ENCODE measurements at regions not wholly inside any gene's neighbourhood (a gene's known extent, or its start where the extent isn't known, plus 50 kb on each side); places are given as distances from the start of the nearest gene placed in this dataset.

DNA sequence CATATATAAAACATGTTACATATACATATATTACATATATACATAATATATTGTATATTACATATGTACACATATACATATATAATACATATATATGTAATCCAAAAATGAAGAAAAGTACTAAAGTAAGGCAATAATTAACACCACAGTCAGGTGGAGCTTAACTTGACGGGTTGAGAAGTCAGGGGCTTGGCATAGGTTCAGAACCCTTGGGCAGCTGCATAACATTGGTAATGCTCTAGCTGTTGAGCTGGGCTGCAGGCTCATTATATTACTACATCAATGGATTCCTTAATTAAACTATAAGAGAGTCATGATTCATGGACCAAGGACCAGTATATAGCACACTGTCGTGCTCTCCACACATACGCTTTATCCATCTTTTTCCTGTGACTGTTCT is 435.2 kb upstream of the ADAMTS16 start:
- no peak overlapping the region for H3K4me3 ChIP-seq (ENCODE audit: low read depth, low read length)
- DNase-seq (ENCODE audit: extremely low spot score): no peak
- no peaks in the 10 kb centered on the region for H3K36me3 ChIP-seq (ENCODE audit: insufficient read depth)
- 81% methylated on average over 3 of the region's 3 CpGs for WGBS
- no peaks in the 10 kb centered on the region for H3K4me1 ChIP-seq (ENCODE audit: insufficient read depth)
- H3K27ac ChIP-seq (ENCODE audit: low read depth): no peak overlapping the region

DNA sequence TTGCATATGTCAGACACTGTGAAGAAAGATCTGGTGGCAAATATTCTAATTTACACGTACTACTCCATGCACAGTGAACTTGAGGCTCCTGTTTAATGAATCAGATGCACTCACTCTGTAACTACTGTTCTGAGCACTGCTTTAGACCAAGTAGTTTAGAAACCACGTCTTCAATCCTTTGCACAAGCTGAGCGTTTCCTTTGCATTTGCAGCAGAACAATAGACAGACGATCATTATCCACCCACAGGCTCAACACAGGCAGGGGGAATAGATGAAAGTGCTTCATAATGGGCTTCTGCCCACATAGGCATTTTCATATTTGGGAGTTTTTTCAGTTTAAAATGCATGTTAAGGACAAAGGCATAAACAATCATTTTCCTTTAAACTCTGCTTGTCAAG is 423.3 kb upstream of the ADAMTS16 start:
- WGBS: 38% methylated on average over 4 of the region's 4 CpGs
- H3K27ac ChIP-seq (ENCODE audit: low read depth): no peak overlapping the region
- H3K4me3 ChIP-seq (ENCODE audit: low read depth, low read length): no peak overlapping the region
- DNase-seq (ENCODE audit: extremely low spot score): no peak
- H3K36me3 ChIP-seq (ENCODE audit: insufficient read depth): no peaks in the 10 kb centered on the region
- H3K4me1 ChIP-seq (ENCODE audit: insufficient read depth): no peaks in the 10 kb centered on the region

DNA sequence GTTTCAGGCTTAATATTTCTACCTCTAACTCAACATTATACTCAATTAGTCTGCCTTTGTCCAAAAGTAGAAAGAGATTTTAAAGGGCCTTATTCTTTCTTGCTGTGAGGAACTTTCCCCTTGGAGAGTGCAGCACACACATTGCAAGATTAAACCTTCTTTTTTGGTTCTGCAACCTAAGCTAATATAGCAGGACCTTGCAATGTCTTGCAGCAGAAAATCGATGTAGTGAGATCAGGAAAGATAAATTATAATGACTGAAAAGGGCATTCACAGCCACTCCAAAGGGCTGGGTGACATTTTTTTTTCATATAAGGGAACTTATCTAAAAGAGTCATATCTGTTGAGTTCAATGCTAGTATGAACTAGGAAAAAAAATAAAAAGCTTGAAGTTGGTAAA is 422.7 kb upstream of the ADAMTS16 start:
- Histone ChIP-seq H3K4me3 (ENCODE audit: low read depth, low read length) (no peak overlapping the region), H3K4me1 (ENCODE audit: insufficient read depth) (no peaks in the 10 kb centered on the region), H3K36me3 (ENCODE audit: insufficient read depth) (no peaks in the 10 kb centered on the region), H3K27ac (ENCODE audit: low read depth) (no peak overlapping the region)
- DNase-seq (ENCODE audit: extremely low spot score): no peak
- 54% methylated on average over 1 of the region's 1 CpG for WGBS

DNA sequence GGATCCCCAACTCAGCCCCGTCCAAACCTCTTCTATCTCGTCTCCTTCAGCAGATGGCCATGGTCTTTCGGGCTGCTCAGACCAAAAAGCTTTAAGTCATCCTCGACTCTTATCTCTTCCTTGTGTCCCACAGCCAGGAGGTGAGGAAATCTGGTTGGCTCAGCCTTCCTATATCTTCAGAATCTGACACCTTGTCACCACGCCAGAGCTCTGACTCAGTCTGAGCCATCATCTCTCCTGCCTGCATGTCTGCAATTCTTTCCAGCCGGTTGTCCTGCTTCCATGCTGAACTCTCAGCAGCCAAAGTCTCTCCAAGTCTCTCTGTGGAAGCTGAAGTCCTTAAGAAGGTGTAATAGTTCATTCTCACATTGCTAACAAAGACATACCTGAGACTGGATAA is 419.3 kb upstream of the ADAMTS16 start:
- 49% methylated on average over 6 of the region's 6 CpGs for WGBS
- Histone ChIP-seq H3K27ac (ENCODE audit: low read depth) (no peak overlapping the region), H3K36me3 (ENCODE audit: insufficient read depth) (no peaks in the 10 kb centered on the region), H3K4me3 (ENCODE audit: low read depth, low read length) (no peak overlapping the region), H3K4me1 (ENCODE audit: insufficient read depth) (no peaks in the 10 kb centered on the region)
- DNase-seq (ENCODE audit: extremely low spot score): no peak

DNA sequence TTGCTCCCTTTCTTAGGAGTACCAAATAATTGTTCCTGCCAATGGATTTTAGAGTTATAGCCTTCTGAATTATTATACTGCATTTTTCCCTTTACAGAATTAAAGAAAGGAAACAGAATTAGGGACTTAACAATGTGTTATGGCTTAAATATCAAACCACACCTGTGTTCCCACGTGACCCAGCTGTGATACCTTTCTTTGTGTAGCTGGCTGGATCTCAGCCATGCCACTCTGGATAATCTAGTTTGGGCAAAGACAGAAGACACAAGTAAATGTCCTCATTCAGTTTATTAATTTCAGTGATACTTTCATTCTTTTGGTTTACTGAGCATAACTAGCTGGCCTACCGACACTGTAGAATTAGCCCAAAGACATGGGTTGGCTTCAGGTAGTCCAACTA is 417.2 kb upstream of the ADAMTS16 start:
- Histone ChIP-seq H3K4me1 (ENCODE audit: insufficient read depth) (no peaks in the 10 kb centered on the region), H3K27ac (ENCODE audit: low read depth) (no peak overlapping the region), H3K4me3 (ENCODE audit: low read depth, low read length) (no peak overlapping the region), H3K36me3 (ENCODE audit: insufficient read depth) (no peaks in the 10 kb centered on the region)
- DNase-seq (ENCODE audit: extremely low spot score): no peak
- 75% methylated on average over 2 of the region's 2 CpGs for WGBS

DNA sequence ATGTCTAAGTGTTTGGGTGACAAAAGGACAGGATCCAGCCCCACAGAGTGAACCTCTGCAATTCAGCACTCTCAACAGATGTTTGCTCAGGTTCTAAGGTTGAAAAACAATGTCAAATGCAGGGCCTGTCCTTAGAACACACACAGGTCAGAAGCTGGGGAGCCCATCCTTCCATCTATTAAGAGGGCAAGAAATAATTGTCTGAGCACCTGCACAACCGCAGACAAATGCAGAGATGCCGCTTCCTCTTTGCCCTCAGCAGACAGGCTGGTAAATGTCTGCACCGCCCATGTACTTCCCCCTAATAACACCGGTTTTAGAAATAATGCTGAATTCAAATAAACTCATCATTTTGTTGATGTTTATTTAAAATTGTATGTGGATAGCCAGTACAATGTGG is 414.5 kb upstream of the ADAMTS16 start:
- 84% methylated on average over 4 of the region's 4 CpGs for WGBS
- H3K4me1 ChIP-seq (ENCODE audit: insufficient read depth): no peaks in the 10 kb centered on the region
- no peak overlapping the region for H3K4me3 ChIP-seq (ENCODE audit: low read depth, low read length)
- no peak for DNase-seq (ENCODE audit: extremely low spot score)
- no peaks in the 10 kb centered on the region for H3K36me3 ChIP-seq (ENCODE audit: insufficient read depth)
- no peak overlapping the region for H3K27ac ChIP-seq (ENCODE audit: low read depth)

DNA sequence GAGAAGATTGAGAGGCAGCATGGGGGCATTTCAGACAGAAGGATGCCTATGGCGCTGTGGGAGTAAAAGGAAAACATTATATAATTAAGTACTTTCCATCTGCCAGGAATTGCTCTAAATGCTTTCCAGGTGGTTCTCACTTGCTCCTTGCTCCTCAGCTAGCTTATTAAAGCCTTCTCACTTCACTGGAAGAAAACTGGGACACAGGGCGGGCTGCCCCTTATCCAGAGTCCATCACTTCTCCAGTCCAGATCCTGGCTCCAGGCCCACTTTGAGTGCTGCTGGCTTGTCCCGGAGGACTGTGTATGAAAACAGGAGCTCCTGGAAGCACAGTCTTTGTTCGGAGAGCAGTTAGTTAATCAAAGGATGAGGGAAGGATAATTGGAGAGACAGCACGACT is 409.9 kb upstream of the ADAMTS16 start:
- Histone ChIP-seq H3K36me3 (ENCODE audit: insufficient read depth) (no peaks in the 10 kb centered on the region), H3K4me3 (ENCODE audit: low read depth, low read length) (no peak overlapping the region)
- WGBS: 70% methylated on average over 5 of the region's 5 CpGs

DNA sequence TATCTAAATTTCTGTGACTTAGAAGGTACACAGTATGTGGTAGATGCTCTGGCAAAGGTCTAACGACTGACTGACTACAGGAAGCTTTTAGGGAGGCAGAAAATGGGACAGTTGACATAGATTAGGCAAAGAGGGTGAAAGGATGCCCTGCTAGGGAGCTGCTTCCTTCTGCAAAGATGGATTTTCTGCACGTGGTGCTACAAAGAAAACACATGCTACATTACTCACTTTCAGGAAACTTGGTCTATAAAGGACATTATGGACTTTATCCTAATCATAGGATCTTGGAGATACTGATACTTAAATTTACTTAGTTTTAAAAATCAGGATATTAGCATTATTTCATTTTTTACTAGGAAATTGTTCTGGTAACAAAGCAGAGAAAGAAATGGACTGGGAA is 405.8 kb upstream of the ADAMTS16 start:
- Histone ChIP-seq H3K4me3 (ENCODE audit: low read depth, low read length) (no peak overlapping the region), H3K27ac (ENCODE audit: low read depth) (no peak overlapping the region), H3K36me3 (ENCODE audit: insufficient read depth) (no peaks in the 10 kb centered on the region), H3K4me1 (ENCODE audit: insufficient read depth) (no peaks in the 10 kb centered on the region)
- WGBS: 47% methylated on average over 2 of the region's 2 CpGs
- DNase-seq (ENCODE audit: extremely low spot score): no peak

More for the DNA sequence above, 409.9 kb upstream of the ADAMTS16 start:
- no peak overlapping the region for H3K27ac ChIP-seq (ENCODE audit: low read depth)
- H3K4me1 ChIP-seq (ENCODE audit: insufficient read depth): no peaks in the 10 kb centered on the region
- no peak for DNase-seq (ENCODE audit: extremely low spot score)

DNA sequence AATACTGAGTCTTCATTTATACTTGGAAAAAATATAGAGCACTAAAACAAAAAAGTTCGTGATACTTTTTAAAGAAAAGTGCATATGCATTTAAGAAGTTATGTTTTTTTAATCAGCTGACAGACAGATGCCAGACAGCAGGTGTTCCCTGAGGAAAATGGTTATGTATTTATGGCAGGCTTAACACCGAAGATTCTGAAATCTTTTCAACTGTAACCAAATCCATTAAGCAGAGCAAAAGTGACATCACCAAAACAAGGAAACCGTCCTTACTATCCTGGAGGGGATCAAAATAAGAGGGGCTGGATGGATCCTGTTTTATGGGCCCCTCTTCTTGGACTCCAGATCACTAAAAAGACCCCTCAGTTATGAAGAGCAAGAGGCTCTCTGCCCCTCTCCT is 404.9 kb upstream of the ADAMTS16 start:
- DNase-seq (ENCODE audit: extremely low spot score): no peak
- no peak overlapping the region for H3K4me3 ChIP-seq (ENCODE audit: low read depth, low read length)
- WGBS: 63% methylated on average over 3 of the region's 3 CpGs

DNA sequence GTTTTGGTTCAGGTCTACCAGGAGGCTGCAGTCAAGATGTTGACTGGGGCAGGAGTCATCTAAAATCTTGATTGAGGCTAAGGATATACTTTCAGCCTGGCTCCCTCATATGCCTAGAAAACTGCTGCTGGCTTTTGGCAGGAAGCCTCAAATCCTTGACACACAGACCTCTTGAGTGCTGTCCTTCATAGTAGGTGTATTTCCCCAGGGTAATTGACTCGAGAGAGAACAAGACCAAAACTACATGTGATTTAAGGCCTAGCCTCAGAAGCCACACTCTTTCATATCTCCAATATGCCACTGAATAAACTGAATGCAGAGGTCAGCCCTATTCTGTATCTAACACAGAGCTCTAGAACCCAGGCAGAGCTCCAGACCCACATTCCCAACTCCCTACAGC is 402.3 kb upstream of the ADAMTS16 start:
- Histone ChIP-seq H3K36me3 (ENCODE audit: insufficient read depth) (no peaks in the 10 kb centered on the region), H3K4me3 (ENCODE audit: low read depth, low read length) (no peak overlapping the region), H3K4me1 (ENCODE audit: insufficient read depth) (no peaks in the 10 kb centered on the region), H3K27ac (ENCODE audit: low read depth) (no peak overlapping the region)
- DNase-seq (ENCODE audit: extremely low spot score): no peak
- WGBS: 57% methylated on average over 1 of the region's 1 CpG

More for the DNA sequence above, 404.9 kb upstream of the ADAMTS16 start:
- Histone ChIP-seq H3K4me1 (ENCODE audit: insufficient read depth) (no peaks in the 10 kb centered on the region), H3K36me3 (ENCODE audit: insufficient read depth) (no peaks in the 10 kb centered on the region), H3K27ac (ENCODE audit: low read depth) (no peak overlapping the region)

DNA sequence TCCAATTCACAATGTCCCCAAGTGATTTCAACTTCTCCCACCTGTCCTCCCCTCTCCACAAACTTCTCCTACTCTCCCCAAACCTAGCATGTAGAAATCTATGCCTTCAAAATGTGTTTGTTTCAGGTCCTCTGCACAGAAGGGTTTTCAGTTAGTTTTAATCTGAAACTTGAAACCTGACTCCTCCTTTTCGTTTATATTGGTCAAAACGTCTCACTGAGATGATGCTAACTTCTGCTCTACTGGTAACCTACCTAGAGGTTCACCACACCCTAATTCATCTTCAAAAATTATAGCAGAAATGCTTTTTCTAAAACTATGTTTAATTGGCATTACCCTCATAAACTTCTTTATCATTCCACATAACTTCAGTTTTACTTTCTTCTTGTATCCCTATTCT is 401.8 kb upstream of the ADAMTS16 start:
- Histone ChIP-seq H3K36me3 (ENCODE audit: insufficient read depth) (no peaks in the 10 kb centered on the region), H3K4me3 (ENCODE audit: low read depth, low read length) (no peak overlapping the region), H3K4me1 (ENCODE audit: insufficient read depth) (no peaks in the 10 kb centered on the region), H3K27ac (ENCODE audit: low read depth) (no peak overlapping the region)
- no peak for DNase-seq (ENCODE audit: extremely low spot score)
- 39% methylated on average over 2 of the region's 2 CpGs for WGBS

DNA sequence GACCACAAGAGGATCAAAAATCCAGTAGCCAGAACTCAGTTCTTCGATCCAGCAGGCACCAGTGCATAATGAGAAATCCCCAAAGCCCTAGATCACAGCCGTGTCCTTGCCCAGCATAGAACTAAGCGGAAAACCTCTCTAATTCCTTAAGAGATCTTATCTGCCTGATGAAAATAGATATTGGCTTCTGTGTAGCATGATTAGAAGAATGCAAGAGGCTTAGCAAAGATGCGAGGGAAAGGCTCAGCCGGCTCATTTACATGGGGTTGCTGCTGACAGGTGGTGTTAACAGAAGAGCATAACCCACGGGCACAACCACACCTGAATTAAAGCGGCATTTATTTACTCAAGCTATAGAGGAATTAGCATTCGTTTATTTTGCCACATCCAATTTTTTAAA is 400.0 kb upstream of the ADAMTS16 start:
- no peak for DNase-seq (ENCODE audit: extremely low spot score)
- WGBS: 54% methylated on average over 8 of the region's 8 CpGs
- H3K27ac ChIP-seq (ENCODE audit: low read depth): no peak overlapping the region

DNA sequence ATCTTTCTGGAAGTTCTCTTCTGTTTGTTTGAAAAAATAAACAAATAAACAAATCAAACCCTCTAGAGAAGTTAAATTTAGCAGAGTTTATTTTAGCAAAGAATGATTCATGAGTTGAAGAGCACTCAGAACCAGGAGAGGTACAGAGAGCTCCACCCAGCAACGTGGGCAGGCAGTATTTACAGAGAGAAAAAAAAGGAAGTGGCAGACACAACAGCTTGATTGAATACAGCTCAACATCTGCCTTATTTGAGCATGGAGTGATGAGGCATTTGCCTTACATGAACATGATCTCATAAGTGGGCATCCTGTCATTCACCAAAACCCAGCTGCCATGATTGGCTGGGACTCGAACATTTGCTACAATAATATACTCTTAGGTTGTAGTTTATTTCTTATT is 381.6 kb upstream of the ADAMTS16 start:
- Histone ChIP-seq H3K36me3 (ENCODE audit: insufficient read depth) (no peaks in the 10 kb centered on the region), H3K27ac (ENCODE audit: low read depth) (no peak overlapping the region), H3K4me1 (ENCODE audit: insufficient read depth) (no peaks in the 10 kb centered on the region), H3K4me3 (ENCODE audit: low read depth, low read length) (no peak overlapping the region)
- no peak for DNase-seq (ENCODE audit: extremely low spot score)
- 50% methylated on average over 2 of the region's 2 CpGs for WGBS

More for the DNA sequence above, 400.0 kb upstream of the ADAMTS16 start:
- H3K36me3 ChIP-seq (ENCODE audit: insufficient read depth): no peaks in the 10 kb centered on the region
- no peaks in the 10 kb centered on the region for H3K4me1 ChIP-seq (ENCODE audit: insufficient read depth)
- H3K4me3 ChIP-seq (ENCODE audit: low read depth, low read length): no peak overlapping the region

DNA sequence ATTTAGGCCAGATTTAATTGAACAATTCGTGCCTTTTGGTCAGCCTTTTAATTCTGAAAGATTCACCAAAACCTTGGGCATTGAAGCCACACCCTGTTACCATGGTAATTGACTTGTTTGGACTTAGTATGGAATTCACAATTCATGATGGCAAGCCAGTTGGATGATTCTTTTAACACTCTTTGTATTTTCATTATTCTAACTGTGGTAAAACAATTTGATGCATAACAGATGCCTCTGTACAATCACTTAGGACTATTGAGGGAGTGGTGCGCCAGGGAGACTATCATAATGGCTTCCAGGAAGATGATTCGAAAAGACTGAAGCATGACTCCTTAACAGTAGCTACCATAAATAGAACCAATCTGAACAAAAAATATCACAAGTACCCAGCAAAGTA is 381.1 kb upstream of the ADAMTS16 start:
- H3K36me3 ChIP-seq (ENCODE audit: insufficient read depth): no peaks in the 10 kb centered on the region
- H3K4me3 ChIP-seq (ENCODE audit: low read depth, low read length): no peak overlapping the region
- no peak overlapping the region for H3K27ac ChIP-seq (ENCODE audit: low read depth)
- no peak for DNase-seq (ENCODE audit: extremely low spot score)
- WGBS: 79% methylated on average over 3 of the region's 3 CpGs
- no peaks in the 10 kb centered on the region for H3K4me1 ChIP-seq (ENCODE audit: insufficient read depth)

DNA sequence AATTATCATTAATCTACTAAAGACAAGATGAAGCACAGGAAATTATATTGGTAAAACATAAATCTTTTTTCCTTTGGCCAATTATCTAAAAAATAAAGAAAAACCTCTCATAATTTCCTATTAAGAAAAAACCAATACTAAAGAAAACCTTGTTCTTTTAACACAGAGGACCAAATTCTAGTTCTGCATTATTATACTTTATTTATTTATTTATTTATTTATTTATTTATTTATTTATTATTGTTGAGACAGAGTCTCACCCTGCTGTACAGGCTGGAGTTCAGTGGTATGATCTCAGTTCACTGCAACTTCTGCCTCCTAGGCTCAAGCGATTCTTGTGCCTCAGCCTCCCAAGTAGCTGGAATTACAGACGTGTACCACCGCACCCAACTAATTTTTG is 377.8 kb upstream of the ADAMTS16 start:
- no peak for DNase-seq (ENCODE audit: extremely low spot score)
- WGBS: 92% methylated on average over 3 of the region's 3 CpGs
- no peaks in the 10 kb centered on the region for H3K36me3 ChIP-seq (ENCODE audit: insufficient read depth)
- no peaks in the 10 kb centered on the region for H3K4me1 ChIP-seq (ENCODE audit: insufficient read depth)
- H3K27ac ChIP-seq (ENCODE audit: low read depth): no peak overlapping the region
- H3K4me3 ChIP-seq (ENCODE audit: low read depth, low read length): no peak overlapping the region

All from urinary bladder (tissue), 3 donors.